Suppressor macrophage treated with lipopolysaccharide for 4 hours (primary cell): ENCODE measurements at regions not wholly inside any gene's neighbourhood (a gene's known extent, or its start where the extent isn't known, plus 50 kb on each side); places are given as distances from the start of the nearest gene placed in this dataset.
A peak's percentile ranks its signal among the peaks of the same experiment; 100 is the strongest.

ENCODE experiments used
- DNase-seq: peaks from one replicate; pipeline ENCODE4 v3.0.0-alpha.2; 2020

- DNase-seq = no peak
These were observed 1440.3 kb downstream of the NCAM2 start for GRCh38 chr21:22438428-22439086.

DNA sequence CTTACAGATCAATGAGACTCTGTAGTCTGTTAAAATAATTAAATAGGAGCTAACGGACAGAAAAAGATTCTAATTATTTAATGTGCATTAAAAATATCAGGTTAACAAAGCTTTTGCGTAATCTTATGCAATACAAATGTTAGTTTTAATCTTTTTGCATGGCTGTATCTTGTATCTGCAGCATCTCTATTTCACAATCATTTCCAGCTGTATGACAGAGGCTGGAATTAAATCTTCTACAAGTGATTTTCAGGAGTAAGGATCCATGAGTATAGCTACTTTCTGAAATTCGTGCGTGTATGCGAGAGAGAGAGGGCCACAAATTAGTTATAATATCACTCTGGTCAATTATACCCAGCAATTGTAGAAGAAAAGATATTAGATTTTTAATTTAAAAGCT, 1446.8 kb downstream of the NCAM2 start:
- DNase-seq = no peak

GRCh38 chr21:22450507-22450906, 1452.3 kb downstream of the NCAM2 start:
- no peak for DNase-seq

- DNase-seq = no peak
These were observed 1458.0 kb downstream of the NCAM2 start for GRCh38 chr21:22456241-22456640.

GRCh38 chr21:22468893-22469292, 1470.7 kb downstream of the NCAM2 start:
- no peak for DNase-seq

- no peak for DNase-seq
These were observed 1476.2 kb downstream of the NCAM2 start for GRCh38 chr21:22474403-22474802.

DNA sequence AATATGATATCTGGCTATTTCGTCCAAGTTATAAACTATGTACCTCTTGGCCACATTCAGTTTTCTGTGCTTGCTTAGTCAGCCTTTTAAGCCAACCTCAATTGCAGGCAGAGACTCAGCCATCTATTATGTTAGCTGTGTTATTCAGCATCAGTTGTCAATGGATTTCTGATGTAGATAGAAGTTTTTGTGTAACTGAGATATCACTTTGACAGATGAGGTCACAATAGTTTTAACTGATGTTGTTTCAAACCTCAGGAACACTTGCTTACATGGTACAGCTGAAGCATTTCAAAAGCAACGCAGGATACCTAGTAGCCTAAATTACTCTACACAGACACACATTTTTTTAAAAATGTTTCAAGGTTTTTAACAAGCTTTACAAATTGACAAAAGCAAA, 1478.0 kb downstream of the NCAM2 start:
- no peak for DNase-seq

DNA sequence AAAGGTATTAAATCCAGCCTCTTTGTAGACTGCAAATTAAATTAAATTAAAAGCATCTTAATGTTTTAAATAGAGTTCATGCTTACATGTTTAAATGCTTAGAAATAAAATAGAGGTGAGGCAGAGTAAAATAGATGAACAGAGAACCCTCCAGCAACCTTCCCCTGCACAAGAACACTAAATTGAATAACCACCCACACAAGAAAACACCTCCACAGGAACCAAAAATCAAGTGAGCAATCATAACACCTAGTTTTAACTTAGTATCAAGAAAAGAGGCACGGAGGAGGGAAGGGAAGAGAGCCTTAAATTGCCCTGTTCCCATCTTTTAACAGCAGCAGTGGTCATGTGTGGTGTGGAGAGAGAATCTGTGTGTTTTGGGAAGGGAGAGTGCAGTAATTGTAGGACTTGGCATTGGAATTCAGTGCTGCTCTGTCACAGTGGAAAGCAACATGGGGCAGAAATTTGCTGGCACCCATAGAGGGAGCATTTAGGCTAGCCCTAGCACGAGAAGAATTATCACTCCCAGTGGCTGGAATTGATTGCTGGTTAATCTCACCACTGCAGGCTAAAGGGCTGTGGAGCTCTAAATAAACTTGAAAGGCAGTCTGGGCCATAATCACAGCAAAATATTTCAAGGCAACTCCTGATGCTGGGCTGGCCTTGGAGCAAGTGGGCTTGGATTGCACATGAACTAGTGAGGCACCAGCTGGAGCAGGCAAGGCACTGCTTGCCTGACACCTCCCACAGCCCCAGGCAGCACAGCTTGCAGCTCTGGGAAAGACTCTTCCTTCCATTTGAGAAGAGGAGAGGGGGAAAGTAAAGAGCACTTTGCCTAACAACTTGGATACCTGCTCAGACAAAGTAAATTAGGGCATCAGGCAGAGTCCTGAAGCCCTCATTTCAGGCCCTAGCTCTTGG, 1478.8 kb downstream of the NCAM2 start:
- DNase-seq = no peak

GRCh38 chr21:22490049-22490448, 1491.8 kb downstream of the NCAM2 start:
- DNase-seq = no peak

DNA sequence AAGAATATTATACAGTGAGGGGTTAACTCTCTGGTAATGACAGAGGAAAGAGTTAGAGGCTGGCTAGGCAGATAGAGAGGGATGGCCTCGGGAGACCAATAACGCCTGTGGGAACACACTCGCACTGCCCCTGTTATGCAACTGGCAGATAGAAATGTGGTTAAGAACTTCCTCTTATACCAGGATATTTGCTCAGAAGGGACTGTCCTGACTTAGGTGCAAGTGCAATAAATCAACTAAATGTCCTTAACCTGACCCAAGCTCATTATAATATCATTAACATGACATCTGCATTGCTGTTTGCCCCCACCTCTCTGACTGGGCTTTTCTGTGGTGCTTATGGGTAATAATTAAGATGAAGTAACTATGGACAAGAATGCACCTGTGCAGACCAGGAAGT, 1518.0 kb downstream of the NCAM2 start:
- DNase-seq = peak; percentile 13

GRCh38 chr21:22535630-22536029, 1537.4 kb downstream of the NCAM2 start:
- no peak for DNase-seq

DNA sequence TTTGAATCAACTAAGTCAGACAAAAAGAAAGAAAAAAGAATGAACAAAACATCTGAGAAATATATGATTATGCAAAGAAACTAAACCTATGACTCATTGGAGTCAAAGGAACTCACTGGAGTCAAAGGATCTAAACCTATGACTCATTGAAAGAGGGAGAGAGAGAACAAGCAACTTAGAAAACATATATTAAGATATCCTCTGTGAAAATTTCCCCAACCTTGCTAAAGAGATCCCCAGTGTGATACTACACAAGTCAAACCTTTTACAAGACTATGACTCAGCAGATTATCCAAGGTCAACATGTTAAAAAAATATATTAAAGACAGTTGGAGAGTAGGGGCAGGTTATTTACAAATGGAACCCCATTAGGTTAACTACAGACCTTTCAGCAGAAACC, 1538.3 kb downstream of the NCAM2 start:
- peak; percentile 1 for DNase-seq

- DNase-seq = no peak
These were observed 1546.5 kb downstream of the NCAM2 start for GRCh38 chr21:22544747-22545146.

GRCh38 chr21:22552390-22552789, 1554.2 kb downstream of the NCAM2 start:
- DNase-seq = no peak

DNA sequence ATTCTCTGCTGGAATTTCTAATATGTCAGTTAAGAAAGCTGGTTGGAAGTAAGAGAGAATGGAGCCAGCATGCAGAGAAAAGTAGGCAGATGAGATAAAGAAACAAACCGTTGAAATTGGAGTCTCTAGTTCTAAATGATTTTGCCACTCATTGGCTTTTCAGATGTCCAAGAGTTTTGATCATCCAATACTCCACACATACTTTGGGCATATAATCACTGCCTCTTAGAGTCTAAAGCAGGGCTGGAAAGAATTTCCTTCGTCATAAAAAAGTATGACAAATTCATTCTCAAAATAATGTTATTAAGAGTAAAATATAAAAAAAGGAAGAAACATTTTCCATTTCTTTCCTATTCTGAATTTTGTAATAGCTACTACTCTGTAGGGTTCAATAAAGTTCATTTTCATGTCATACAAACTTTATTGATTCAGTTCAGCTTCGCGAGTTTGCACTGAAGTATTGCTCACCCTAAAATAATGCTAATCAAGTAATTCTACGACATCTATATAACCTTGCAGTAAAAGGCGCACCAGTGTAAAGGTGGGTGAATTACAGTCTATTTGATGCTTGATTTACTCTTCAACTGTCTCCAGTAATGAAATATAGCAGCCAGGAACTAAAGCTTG, 1556.6 kb downstream of the NCAM2 start:
- no peak for DNase-seq

DNA sequence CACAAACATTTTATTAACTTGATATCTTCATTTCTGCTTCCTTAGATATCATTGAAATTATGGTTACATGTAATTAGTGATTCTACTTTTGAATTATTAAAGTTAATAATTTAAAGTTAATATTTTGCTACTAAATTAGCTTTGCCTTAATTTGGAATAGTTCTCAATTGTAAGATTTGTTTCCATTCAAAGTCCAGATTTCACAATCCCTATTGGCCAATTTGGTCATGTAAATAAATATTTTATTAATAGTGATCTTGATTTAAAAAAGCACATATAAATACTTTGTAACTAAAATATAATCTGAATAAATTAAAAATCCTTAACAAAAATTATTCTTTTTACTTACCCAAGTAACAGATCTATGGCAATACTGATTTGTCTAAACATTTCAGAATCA, 1558.6 kb downstream of the NCAM2 start:
- no peak for DNase-seq

GRCh38 chr21:22561946-22562345, 1563.7 kb downstream of the NCAM2 start:
- no peak for DNase-seq

DNA sequence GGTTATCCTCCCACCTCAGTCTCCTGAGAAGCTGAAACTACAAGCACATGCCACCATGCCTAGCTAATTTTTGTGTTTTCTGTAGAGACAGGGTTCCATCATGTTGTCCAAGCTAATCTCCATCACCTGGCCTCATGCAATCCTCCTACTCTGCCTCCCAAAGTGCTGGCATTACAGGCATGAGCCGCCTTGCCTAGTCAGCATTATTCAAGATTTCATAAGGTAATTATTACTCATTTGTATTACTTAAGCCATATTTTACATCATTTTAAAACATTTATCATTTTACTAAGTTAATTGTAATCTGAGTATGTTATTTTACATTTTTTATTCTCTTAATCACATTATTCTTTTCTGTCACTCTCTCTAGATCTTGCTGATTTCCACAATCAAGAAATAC, 1575.6 kb downstream of the NCAM2 start:
- no peak for DNase-seq

GRCh38 chr21:22575165-22575584, 1577.0 kb downstream of the NCAM2 start:
- no peak for DNase-seq

GRCh38 chr21:22579741-22580140, 1581.5 kb downstream of the NCAM2 start:
- no peak for DNase-seq

DNA sequence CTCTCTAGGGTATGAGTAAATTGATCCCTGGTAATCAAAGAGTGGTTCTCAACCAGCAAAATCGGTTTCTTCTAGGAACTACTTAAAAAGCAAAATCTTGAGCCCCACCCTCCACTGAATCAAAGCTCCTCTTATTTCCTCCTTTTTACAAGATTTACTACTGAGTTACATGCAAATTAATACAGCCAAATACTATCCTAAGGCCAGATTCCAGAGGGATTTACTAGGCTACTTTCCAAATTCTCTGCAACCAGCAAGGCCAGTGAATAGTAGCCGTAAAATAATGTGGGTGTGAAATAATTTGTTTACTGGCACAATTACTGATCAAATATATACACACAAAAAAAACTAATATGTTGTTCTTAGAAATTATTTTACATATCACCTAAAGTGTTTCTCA, 1583.8 kb downstream of the NCAM2 start:
- no peak for DNase-seq

DNA sequence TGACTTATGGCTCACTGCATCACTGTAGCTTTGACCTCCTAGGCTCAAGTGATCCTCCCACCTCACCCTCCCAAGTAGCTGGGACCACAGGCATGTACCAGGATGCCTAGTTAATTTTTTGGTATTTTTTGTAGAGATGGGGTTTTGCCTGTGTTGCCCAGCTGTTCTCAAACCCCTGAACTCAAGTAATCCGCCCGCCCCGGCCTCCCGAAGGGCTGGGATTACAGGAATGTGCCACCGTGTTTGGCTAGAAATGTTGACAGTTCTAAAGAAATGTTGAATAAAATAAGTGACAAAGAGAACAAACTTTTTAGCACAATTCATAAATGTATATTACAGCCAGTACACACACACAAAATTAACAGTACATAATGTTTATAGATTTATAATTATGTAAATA, 1586.1 kb downstream of the NCAM2 start:
- DNase-seq = no peak

GRCh38 chr21:22585558-22585957, 1587.3 kb downstream of the NCAM2 start:
- no peak for DNase-seq
